ENCODE measurements at regions not wholly inside any gene's neighbourhood (a gene's known extent, or its start where the extent isn't known, plus 50 kb on each side); places are given as distances from the start of the nearest gene placed in this dataset.

GRCh38 chr2:144708626-144709025 is 188.7 kb upstream of the ZEB2 start:
- H2BK15ac ChIP-seq (ENCODE audit: low read depth, low read length), result no peak overlapping the region
- no peak overlapping the region for H3K56ac ChIP-seq (ENCODE audit: insufficient read length, low read depth, low read length)
- H3K4ac ChIP-seq (ENCODE audit: low read depth, low read length), result no peak overlapping the region
- no peak overlapping the region for H4K5ac ChIP-seq (ENCODE audit: insufficient read length, low read depth, low read length)
- no peak overlapping the region for H3K4me3 Mint-ChIP-seq
- no peak overlapping the region for H3K18ac ChIP-seq (ENCODE audit: insufficient read length, low read depth, low read length)
- H3K14ac ChIP-seq (ENCODE audit: insufficient read depth, low read length), result no peak overlapping the region
- no peaks in the 10 kb centered on the region for H3K27me3 ChIP-seq (ENCODE audit: insufficient read depth, low read length)
- no peak overlapping the region for H3K27ac ChIP-seq (ENCODE audit: insufficient read length, low read depth, low read length)
- H3K9me3 ChIP-seq (ENCODE audit: control insufficient read depth, low read depth, low read length), result no peaks in the 10 kb centered on the region
- no peak overlapping the region for H2BK12ac ChIP-seq (ENCODE audit: insufficient read length, low read depth, low read length)
- no peak overlapping the region for H2AFZ ChIP-seq (ENCODE audit: low read length)
- no peak overlapping the region for H2BK120ac ChIP-seq (ENCODE audit: low read depth, low read length, poor library complexity, severe bottlenecking)
- no peak overlapping the region for H4K8ac ChIP-seq (replicated peaks; ENCODE audit: insufficient read length, low read depth, low read length)
- H2BK5ac ChIP-seq (ENCODE audit: insufficient read length, low read length), result no peak overlapping the region
- H3K9me3 Mint-ChIP-seq, result no peaks in the 10 kb centered on the region
- no peak overlapping the region for H3K9ac ChIP-seq (ENCODE audit: extremely low read depth, insufficient read length, low read length)
- H3K27ac Mint-ChIP-seq, result no peak overlapping the region
- H3K36me3 Mint-ChIP-seq (ENCODE audit: insufficient read depth in 1 of 3, low read depth in 3 of 3), result no peaks in the 10 kb centered on the region
- no peak for DNase-seq
- H3K79me1 ChIP-seq (ENCODE audit: insufficient read depth, low read depth, low read length, poor library complexity, severe bottlenecking), result no peaks in the 10 kb centered on the region
- H3K27me3 Mint-ChIP-seq (ENCODE audit: low read depth), result no peaks in the 10 kb centered on the region
- H3K23me2 ChIP-seq (ENCODE audit: insufficient read length, low read depth, low read length, poor library complexity, severe bottlenecking), result no peaks in the 10 kb centered on the region
- no peak for TF ChIP-seq CTCF (conservative IDR thresholded peaks at IDR 0.05)
- H3T11ph ChIP-seq (ENCODE audit: low read length), result no peak overlapping the region
- H3K4me1 ChIP-seq (ENCODE audit: insufficient read depth, low read length), result peaks cover 1% of the 10 kb centered on the region
- H4K91ac ChIP-seq (ENCODE audit: insufficient read length, low read depth, low read length), result no peak overlapping the region
- H3K23ac ChIP-seq (ENCODE audit: insufficient read length, low read depth, low read length), result no peak overlapping the region
- no peak overlapping the region for H3K4me2 ChIP-seq (ENCODE audit: insufficient read depth, insufficient read length, low read length)
- no peak overlapping the region for H2AK5ac ChIP-seq (ENCODE audit: insufficient read length, low read length)
- H2BK20ac ChIP-seq (ENCODE audit: low read depth, low read length, poor library complexity, severe bottlenecking), result no peak overlapping the region
- H4K20me1 ChIP-seq (ENCODE audit: control insufficient read depth, insufficient read depth, insufficient read length), result no peaks in the 10 kb centered on the region
- H3K79me2 ChIP-seq (ENCODE audit: insufficient read depth, low read length), result no peaks in the 10 kb centered on the region
- peaks cover 24 to 29% of the 10 kb centered on the region in 2 experiments for H3K4me1 Mint-ChIP-seq
- WGBS (ENCODE audit: extremely low coverage, insufficient read length, low lambda C conversion rate), result no CpG with 5 or more reads among the region's 2 CpGs
